ENCODE measurements at regions not wholly inside any gene's neighbourhood (a gene's known extent, or its start where the extent isn't known, plus 50 kb on each side); places are given as distances from the start of the nearest gene placed in this dataset.
"Not testable (repeated sequence)": the region's sequence is repeated elsewhere in the genome, so short reads cannot be mapped to it uniquely, and the experiment has no call there.

DNA sequence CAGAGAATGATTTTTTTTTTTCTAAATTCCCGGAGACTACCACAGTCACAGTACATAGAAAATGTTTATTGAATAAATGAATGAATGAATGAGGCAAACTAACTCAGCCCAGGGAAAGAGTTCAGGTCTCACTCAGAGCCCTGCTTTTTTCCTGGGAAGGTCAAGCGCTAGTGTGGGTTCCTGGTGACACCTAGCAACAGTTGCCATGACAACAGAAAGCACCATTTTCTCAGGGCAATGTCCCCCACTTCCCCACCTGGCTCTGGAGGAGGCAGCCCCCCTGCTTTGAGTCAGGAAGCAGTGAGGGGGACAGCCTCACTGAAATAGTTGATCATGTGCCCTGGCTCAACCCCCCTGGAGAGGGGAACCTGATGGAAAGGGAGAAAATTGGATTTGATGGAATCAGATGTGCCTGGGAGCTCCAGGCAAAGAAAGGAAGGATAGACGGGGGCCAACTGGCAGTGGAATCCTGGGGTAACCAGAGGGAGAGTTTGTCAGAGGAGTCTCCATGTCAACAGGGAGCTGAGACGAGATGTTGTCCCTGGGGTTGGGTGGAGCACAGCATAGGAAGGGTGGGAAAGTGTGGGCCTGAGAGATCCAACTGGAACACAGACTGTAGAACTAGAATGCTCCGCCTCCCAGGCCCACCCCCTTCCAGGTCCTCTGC, 242.2 kb upstream of the CCL2 start:
- no peak for DNase-seq (ENCODE audit: low read depth)

- no peak for DNase-seq (ENCODE audit: low read depth)
Measured at GRCh38 chr17:34015253-34015652, 239.8 kb upstream of the CCL2 start.

GRCh38 chr17:34024386-34024785, 230.7 kb upstream of the CCL2 start:
- no peak for DNase-seq (ENCODE audit: low read depth)

GRCh38 chr17:34024806-34025551, 230.1 kb upstream of the CCL2 start:
- DNase-seq (ENCODE audit: low read depth), result no peak

DNA sequence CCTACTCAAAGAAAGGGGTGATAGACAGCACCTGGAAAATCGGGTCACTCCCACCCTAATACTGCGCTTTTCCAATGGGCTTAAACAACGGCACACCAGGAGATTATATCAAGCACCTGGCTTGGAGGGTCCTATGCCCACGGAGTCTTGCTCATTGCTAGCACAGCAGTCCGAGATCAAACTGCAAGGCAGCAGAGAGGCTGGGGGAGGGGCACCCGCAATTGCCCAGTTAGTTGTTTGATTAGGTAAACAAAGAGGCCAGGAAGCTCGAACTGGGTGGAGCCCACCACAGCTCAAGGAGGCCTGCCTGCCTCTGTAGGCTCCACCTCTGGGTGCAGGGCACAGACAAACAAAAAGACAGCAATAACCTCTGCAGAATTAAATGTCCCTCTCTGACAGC, 224.5 kb upstream of the CCL2 start:
- DNase-seq (ENCODE audit: low read depth), result not testable (repeated sequence)

- DNase-seq (ENCODE audit: low read depth), result not testable (repeated sequence)
Measured at GRCh38 chr17:34032305-34032704, 222.8 kb upstream of the CCL2 start.

DNA sequence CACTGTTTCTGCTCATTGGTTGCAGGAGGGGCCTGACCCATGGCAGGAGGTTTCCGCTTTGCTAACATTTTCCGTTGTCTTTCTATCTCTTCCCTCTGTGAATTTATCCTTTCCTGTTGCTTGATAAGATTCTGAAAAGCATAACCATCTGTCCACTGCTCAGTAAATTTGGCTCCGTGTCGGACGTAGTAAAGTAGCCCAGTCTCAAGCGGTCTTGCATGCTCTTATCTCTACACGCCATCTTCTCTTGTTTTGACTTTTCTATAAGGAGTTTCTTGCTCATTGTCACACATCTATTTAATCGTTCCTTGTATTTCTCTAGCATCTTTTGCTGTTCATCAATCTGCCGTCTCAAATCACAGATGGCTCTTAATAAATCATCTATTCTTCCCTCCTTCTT, 216.3 kb upstream of the CCL2 start:
- not testable (repeated sequence) for DNase-seq (ENCODE audit: low read depth)

- not testable (repeated sequence) for DNase-seq (ENCODE audit: low read depth)
Measured at GRCh38 chr17:34039213-34039612, 215.9 kb upstream of the CCL2 start.

DNA sequence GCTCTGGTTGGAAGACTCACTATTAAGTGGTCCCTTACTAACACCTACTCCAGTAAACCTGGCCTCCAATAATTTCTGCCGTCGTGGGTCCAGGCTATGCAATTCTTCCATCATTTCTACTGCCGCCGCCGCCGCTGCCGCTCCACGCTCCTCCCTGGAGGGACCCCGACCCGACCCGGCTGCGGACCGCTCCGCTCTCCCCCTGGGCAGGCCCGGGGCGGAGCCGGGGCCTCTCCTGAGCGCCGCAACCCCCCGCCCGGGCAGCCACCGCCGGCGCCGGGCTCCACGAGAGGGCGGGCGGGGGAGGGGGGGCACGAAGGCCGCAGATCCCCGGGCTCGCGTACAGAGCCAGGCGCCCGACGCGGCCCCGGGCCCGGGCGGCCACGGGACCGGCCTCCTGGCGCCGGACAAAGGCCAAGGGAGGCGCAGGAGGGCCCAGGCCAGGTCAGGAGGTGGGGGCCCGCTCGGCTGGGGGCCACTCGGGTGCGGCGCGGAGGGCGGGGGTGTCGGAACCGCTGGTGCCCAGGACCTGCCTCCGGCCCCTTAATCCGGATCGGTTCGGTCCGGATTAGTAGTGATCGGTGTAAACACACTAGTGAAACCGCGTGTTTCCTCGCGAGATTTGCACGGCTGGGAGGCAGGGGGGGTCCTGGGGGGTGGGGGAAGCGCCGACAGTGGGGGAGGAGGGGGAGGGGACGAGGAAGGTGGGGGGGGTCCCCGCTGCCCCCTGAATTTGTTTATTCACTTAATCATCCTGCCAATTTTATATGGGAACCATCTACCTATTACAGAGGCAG, 215.1 kb upstream of the CCL2 start:
- DNase-seq (ENCODE audit: low read depth), result not testable (repeated sequence)

DNA sequence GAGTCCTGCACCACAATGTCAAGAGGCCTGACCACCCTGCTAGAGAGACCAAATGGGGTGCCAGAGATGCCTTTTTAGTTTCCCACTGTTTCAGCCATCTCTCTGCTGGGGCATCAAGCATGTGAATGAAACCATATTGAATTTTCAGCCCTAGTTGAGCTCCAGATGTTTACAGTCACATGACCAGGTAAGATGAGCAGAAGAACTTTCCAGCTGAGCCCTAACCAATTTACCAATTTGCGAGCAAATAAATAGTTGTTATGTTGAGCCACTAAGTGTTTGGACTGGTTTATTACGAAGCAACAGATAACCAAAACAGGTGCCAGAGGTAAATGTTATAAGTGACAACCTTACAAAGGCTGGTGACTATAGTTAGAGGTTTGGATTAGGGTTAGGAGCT, 209.1 kb upstream of the CCL2 start:
- DNase-seq (ENCODE audit: low read depth), result no peak

GRCh38 chr17:34051046-34051445, 204.0 kb upstream of the CCL2 start:
- no peak for DNase-seq (ENCODE audit: low read depth)

GRCh38 chr17:34054495-34054894, 200.6 kb upstream of the CCL2 start:
- no peak for DNase-seq (ENCODE audit: low read depth)

GRCh38 chr17:34055606-34056005, 199.5 kb upstream of the CCL2 start:
- DNase-seq (ENCODE audit: low read depth), result no peak

GRCh38 chr17:34059423-34060220, 195.5 kb upstream of the CCL2 start:
- DNase-seq (ENCODE audit: low read depth), result no peak

DNA sequence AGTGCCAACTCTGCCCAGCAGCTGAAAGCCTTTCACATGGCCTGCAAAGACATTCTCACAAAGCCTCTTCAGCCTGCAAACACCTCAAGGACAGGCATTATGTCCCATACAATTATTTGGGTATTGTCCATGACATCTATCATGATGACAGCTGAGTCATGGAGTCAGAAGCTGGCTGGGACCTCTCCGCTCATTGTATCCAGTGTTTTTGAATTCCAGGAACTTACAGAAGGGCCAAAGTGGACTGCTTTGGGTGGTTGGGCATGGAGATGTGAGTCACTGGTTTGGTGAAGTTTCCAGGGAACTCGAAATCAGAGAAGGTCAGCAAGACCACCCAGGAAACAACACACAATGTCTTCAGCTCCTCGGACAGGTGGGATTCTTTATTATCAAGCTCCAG, 188.6 kb upstream of the CCL2 start:
- DNase-seq (ENCODE audit: low read depth), result no peak

- no peak for DNase-seq (ENCODE audit: low read depth)
Measured at GRCh38 chr17:34067011-34067410, 188.1 kb upstream of the CCL2 start.

GRCh38 chr17:34068571-34068970, 186.5 kb upstream of the CCL2 start:
- DNase-seq (ENCODE audit: low read depth), result no peak

- no peak for DNase-seq (ENCODE audit: low read depth)
Measured at GRCh38 chr17:34070712-34071111, 184.4 kb upstream of the CCL2 start.

DNA sequence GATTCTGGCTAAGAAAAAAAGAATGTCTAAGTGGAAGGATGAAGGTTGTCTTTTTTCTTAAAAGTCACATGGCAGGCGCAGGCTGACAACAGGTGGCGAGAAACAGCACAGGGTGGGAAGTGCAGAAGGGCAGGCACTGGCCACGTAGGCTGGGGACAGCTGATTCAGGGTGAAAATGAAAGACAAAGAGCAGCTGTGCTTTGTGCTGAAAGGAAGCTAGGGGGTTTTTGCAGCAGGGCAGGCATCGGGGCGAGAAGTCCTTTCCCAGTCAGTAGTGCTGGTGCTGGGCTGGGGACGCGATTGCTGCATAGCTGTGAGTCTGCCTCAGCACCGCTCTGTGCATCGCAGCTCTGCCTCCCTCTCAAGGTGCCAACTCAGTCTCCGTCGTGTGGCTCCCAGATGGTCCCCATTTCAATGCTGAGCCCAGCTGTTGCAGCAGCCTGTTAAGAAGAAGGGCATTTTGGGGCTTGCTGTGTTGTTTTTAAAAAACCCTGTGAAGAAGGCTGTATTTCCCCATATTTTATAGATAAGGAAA, 183.1 kb upstream of the CCL2 start:
- no peak for DNase-seq (ENCODE audit: low read depth)

DNA sequence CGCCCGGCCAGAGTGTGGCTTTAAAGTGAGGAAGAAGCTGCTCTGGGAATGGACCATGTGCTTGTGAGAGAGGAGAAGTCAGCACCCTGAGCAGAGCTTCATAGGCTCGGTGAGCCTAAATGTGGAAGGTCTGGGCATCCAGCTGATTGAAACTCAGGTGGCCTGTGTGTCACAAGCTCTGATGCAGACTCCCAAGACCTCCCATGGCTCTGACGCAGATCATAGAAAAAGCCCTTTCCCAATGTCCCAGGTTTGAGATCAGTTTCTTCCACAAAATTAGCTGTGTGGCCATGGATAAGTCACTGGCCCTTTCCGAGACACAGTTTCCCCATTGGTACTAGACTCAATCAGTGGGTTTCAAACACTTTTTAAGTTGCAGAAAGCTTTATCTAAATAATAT, 180.0 kb upstream of the CCL2 start:
- no peak for DNase-seq (ENCODE audit: low read depth)
